Right lobe of liver (tissue), 6 donors: ENCODE measurements at regions not wholly inside any gene's neighbourhood (a gene's known extent, or its start where the extent isn't known, plus 50 kb on each side); places are given as distances from the start of the nearest gene placed in this dataset.

Source experiments
- ATAC-seq, 4 donors: fragments of 200-7000 bp; cut with Tn5 transposase; one replicate each; pipeline ENCODE4 v1.9.1; 2020; ENCODE audit warnings: mild to moderate bottlenecking in 4 of 4, moderate library complexity in 4 of 4
- DNase-seq, 3 donors: peaks; one replicate each; pipeline ENCODE4 v3.0.0-alpha.2; 2020
- H3K27ac ChIP-seq, 3 donors: fragments of 200-600 bp; one replicate each; pipeline ENCODE4 v1.8.0; 2022
- H3K27me3 ChIP-seq, 2 donors: fragments of 200-600 bp; one replicate each; pipeline ENCODE4 v1.8.0; 2022
- H3K36me3 ChIP-seq, 4 donors: fragments of 200-600 bp; sonication (generic) in 1 of 4; one replicate each; pipeline versions ENCODE4 v1.5.1 to v1.8.0; 2017 to 2022; ENCODE audit warnings: control low read depth in 1 of 4
- H3K4me1 ChIP-seq, 4 donors: fragments of 200-600 bp; sonication (generic) in 1 of 4; one replicate each; pipeline versions ENCODE4 v1.5.1 to v1.8.0; 2017 to 2022; ENCODE audit warnings: control low read depth in 1 of 4
- H3K4me3 ChIP-seq, 3 donors: fragments of 200-600 bp; one replicate each; pipeline ENCODE4 v1.8.0; 2022
- H3K9me3 ChIP-seq, 4 donors: fragments of 200-600 bp; sonication (generic) in 1 of 4; one replicate each; pipeline versions ENCODE4 v1.5.1 to v1.8.0; 2017 to 2022; ENCODE audit warnings: control low read depth in 1 of 4
- POLR2A ChIP-seq: fragments of 450-650 bp; IDR thresholded peaks from one replicate; pipeline ENCODE4 v1.6.1; 2017; ENCODE audit warnings: antibody characterized with exemption, mild to moderate bottlenecking
- WGBS: methylation state at CpG from one replicate; pipeline ENCODE4 v1.1.6; 2018; ENCODE audit warnings: low coverage, low lambda C conversion rate; ENCODE audit not compliant: insufficient coverage; ENCODE audit errors: missing lambda C conversion rate; 5-methylcytosine and 5-hydroxymethylcytosine counted together
- intact Hi-C, 2 donors: fragments of 100-400 bp; cut with DNase I; formaldehyde crosslinking; loops; one replicate each; pipeline versions ENCODE4 v1.11.2 to v1.14.1; 2022
- TF ChIP-seq, protein P1 (sequence below), 4 donors: fragments of 200-600 bp in 3 of 4; fragments of 450-650 bp in 1 of 4; IDR thresholded peaks; one replicate each; pipeline versions ENCODE4 v1.5.1 to v1.8.0; 2016 to 2022; ENCODE audit warnings: antibody characterized with exemption in 4 of 4, mild to moderate bottlenecking in 2 of 4
- donor health status: DM: no; HTN: yes; CAD: no.
- donor health status: DM: no; HTN: no; CAD: no.
- donor health status: DM: no; HTN: no; CAD: no.
- donor health status: DM: no; HTN: yes; CAD: no.
- donor health status: DM: no; HTN: yes; CAD: no.

DNA sequence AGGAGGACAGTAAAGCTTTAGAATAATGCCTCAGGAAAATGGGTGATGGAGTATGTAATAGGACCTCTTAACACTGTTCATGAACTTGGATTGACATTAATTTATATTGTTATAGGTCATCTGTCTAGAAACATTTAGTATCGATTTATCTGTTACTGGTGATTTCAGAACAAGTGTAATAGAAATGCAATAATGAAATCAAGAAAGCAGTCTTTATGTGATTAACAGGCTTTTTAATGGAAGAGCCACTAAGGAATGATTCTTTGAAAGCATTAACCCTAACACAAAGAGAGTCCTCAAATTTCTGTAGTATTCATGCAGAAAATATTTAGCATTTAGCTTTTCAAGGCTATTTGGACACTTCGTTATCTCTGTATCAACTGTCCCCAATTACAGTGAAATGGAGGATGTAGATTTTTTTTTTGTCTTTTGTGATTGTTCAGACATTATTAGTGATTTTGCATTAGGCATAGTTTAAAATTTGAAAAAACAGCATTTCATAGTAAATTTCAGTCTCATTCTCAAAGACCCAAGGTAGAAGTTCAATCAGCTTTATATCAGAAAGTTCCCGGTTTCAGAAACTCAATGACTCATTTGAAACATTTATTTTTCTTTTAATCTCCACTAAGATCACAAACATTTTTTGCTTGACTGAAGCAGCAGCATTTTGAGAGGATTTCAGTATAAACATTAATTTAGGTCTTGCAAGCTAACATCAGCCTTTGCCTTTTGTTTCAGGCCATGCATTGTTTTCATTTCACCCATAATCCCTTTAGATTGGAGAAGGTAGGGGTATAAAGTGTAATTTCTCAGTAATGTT, 56.3 kb downstream of the AGTR2 start:
- no peak for ATAC-seq
- WGBS, result 62% methylated on average over 3 of the region's 3 CpGs
- TF ChIP-seq, protein P1, sequence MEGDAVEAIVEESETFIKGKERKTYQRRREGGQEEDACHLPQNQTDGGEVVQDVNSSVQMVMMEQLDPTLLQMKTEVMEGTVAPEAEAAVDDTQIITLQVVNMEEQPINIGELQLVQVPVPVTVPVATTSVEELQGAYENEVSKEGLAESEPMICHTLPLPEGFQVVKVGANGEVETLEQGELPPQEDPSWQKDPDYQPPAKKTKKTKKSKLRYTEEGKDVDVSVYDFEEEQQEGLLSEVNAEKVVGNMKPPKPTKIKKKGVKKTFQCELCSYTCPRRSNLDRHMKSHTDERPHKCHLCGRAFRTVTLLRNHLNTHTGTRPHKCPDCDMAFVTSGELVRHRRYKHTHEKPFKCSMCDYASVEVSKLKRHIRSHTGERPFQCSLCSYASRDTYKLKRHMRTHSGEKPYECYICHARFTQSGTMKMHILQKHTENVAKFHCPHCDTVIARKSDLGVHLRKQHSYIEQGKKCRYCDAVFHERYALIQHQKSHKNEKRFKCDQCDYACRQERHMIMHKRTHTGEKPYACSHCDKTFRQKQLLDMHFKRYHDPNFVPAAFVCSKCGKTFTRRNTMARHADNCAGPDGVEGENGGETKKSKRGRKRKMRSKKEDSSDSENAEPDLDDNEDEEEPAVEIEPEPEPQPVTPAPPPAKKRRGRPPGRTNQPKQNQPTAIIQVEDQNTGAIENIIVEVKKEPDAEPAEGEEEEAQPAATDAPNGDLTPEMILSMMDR (IDR thresholded peaks at IDR 0.05), result no peak
- no peak for TF ChIP-seq POLR2A

DNA sequence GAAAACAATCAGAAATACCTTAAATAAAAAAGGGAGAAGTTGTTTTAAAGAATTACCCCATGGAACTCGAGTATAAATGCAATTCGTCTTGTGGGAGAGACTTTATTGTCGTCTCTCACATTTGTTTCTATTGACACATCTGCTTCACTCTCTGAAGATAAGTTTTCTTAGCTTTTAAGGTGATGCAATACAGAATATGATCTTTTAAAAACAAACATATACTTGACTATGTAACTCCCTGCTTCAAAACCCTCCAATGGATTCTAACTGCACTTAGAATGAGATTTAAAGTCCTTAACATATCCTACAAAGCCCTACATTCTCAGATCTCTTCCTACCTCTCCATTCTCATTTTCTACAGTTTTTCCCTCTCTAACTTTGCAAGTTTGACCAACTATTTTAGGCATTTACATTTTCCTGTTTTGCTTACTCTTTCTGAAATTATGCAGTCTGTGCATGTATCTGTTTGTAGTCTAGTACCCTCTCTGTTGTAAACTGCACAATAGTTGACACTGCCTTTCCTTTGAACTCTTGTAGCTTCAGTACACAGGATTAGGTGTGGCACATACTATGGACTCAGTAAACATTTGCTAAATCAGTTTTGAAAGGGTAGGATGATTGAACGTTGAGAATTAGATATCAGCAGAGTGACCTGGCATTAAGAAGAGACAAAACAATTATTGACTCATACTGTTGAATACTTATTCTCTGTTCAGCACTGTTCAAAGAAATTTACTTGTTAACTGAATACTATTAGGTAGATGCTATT, 59.8 kb downstream of the AGTR2 start:
- H3K27ac ChIP-seq, result no peak overlapping the region
- no peaks in the 10 kb centered on the region for H3K36me3 ChIP-seq
- no peak for TF ChIP-seq POLR2A
- TF ChIP-seq, protein P1 (IDR thresholded peaks at IDR 0.05), result no peak
- intact Hi-C loops, result no loop called here
- no peak overlapping the region for H3K4me3 ChIP-seq
- no peak for ATAC-seq
- DNase-seq, result no peak
- no peaks in the 10 kb centered on the region for H3K9me3 ChIP-seq
- no peaks in the 10 kb centered on the region for H3K27me3 ChIP-seq
- WGBS, result 27% methylated on average over 4 of the region's 4 CpGs
- no peaks in the 10 kb centered on the region for H3K4me1 ChIP-seq

More for the DNA sequence above, 56.3 kb downstream of the AGTR2 start:
- no peaks in the 10 kb centered on the region for H3K4me1 ChIP-seq
- H3K9me3 ChIP-seq, result no peaks in the 10 kb centered on the region
- no peaks in the 10 kb centered on the region for H3K27me3 ChIP-seq
- DNase-seq, result no peak
- no peak overlapping the region for H3K27ac ChIP-seq
- no peak overlapping the region for H3K4me3 ChIP-seq
- no peaks in the 10 kb centered on the region for H3K36me3 ChIP-seq
- intact Hi-C loops, result no loop called here

DNA sequence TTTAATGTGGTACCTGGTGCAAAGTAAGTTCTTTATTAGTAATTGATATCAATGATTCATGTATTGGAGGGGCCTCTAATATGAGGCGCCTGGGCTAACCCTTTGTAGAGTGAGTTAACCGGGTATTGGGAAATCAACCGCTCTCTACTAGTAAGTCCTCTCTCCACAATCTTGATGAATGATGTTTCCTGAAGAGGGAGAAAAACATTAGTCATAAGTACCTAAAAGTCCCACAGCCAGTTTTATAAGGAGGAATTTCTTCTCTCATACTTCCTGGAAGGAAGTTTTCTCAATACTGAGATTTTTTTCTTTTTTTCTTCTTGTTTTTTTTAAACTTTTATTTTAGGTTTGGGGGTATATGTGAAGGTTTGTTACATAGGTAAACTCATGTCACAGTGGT, 62.3 kb downstream of the AGTR2 start:
- 79% methylated on average over 3 of the region's 3 CpGs for WGBS
- ATAC-seq (no peak), DNase-seq (no peak)
- H3K36me3 ChIP-seq, result no peaks in the 10 kb centered on the region
- H3K4me3 ChIP-seq, result no peak overlapping the region
- H3K9me3 ChIP-seq, result no peaks in the 10 kb centered on the region
- intact Hi-C loops, result no loop called here
- H3K27ac ChIP-seq, result no peak overlapping the region
- no peaks in the 10 kb centered on the region for H3K4me1 ChIP-seq
- no peak for TF ChIP-seq POLR2A
- H3K27me3 ChIP-seq, result no peaks in the 10 kb centered on the region

DNA sequence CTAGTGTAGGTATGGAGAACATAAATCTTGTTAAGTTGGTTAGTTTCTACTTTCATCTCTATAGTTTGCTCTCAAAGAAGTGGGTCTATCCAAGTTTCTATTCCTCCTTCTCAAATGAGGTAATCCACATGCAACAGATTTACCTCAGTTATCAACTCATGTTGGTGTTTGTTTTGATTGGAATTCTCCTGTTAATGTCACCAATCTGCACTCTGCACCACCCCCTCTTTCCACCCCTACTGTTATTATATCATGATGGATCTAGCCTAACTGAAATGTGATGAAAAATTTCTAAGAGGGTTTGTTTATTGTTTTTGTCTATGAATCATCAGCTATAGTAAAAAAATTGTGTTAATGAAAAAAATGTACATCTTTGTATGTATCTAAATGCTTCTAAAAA, 66.1 kb downstream of the AGTR2 start:
- ATAC-seq (no peak), DNase-seq (no peak)
- H3K36me3 ChIP-seq, result no peaks in the 10 kb centered on the region
- H3K27ac ChIP-seq, result no peak overlapping the region
- intact Hi-C loops, result no loop called here
- no peaks in the 10 kb centered on the region for H3K27me3 ChIP-seq
- no peak overlapping the region for H3K4me3 ChIP-seq
- no peak for TF ChIP-seq POLR2A
- TF ChIP-seq, protein P1 (IDR thresholded peaks at IDR 0.05), result no peak
- H3K4me1 ChIP-seq, result no peaks in the 10 kb centered on the region
- no peaks in the 10 kb centered on the region for H3K9me3 ChIP-seq

DNA sequence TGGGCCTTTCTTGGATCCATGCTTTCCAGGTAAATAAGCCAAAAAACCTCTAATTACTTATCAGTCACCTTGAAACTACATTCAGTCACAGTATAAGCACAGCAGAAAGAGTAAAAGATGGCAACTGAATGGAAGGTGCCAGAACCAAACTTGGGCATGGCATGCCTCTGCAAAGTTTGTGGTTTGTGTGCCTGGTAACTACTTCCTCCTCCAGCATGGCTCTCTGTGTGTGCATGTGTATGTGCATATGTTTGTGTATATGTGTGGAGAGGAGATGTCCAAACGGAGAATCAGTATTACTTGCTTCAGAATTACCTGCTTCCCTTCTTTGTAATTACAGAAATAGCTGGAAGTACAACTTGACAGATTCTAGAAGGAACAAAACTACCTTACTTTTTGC, 67.5 kb downstream of the AGTR2 start:
- Histone ChIP-seq H3K9me3 (no peaks in the 10 kb centered on the region), H3K36me3 (no peaks in the 10 kb centered on the region), H3K4me3 (no peak overlapping the region), H3K4me1 (no peaks in the 10 kb centered on the region), H3K27me3 (no peaks in the 10 kb centered on the region), H3K27ac (no peak overlapping the region)
- ATAC-seq (no peak), DNase-seq (no peak)
- TF ChIP-seq POLR2A, result no peak
- TF ChIP-seq, protein P1 (IDR thresholded peaks at IDR 0.05), result no peak
- intact Hi-C loops, result no loop called here
- 17% methylated on average over 1 of the region's 1 CpG for WGBS
